AG08396 (cell line): ENCODE measurements at regions not wholly inside any gene's neighbourhood (a gene's known extent, or its start where the extent isn't known, plus 50 kb on each side); places are given as distances from the start of the nearest gene placed in this dataset.
"Not testable (repeated sequence)": the region's sequence is repeated elsewhere in the genome, so short reads cannot be mapped to it uniquely, and the experiment has no call there.

ENCODE experiments used
- DNase-seq: peaks from one replicate; pipeline ENCODE4 v3.0.0; 2012; ENCODE audit warnings: low spot score, mixed read lengths

GRCh38 chr1:217921126-217921904 is 290.2 kb downstream of the SPATA17 start:
- DNase-seq, result no peak

- DNase-seq, result no peak
Observed at GRCh38 chr1:217924924-217925323, 293.8 kb downstream of the SPATA17 start.

- no peak for DNase-seq
Observed at GRCh38 chr1:217929213-217929885, 298.2 kb downstream of the SPATA17 start.

DNA sequence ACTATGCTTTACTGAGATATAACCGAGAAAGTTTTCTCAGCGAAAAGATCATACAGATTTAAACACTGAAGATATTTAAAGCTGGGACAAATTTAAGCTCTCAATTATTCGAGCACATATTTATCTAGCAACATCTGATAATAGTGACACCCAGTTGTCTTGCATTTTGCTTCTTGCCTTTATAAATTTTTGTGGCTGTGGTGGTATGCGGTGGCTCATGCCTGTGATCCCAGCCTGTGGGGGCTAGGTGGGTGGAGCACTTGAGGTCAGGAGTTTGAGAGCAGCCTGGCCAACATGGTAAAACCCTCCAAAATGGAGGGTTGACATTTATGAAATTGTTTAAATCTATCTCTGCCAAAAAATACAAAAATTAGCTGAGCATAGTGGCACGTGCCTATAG is 312.2 kb downstream of the SPATA17 start:
- no peak for DNase-seq

DNA sequence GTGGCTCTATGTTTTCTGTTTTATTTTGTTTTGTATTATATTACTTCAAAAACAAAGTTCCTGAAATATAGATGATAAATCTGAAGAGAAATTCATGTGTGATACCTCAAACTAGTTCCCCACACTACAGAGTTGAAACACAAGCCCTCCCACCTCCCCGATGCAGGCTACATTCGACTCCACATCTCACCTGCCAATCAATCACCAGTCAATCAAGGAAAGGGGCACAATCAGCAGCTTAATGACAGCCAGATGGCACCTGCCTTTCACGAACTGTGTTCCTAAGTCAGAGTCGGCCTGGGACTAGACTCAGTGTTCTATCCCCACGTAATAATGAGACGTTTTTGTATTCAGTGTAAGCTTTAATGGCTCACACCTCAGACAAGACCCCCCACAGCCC is 313.4 kb downstream of the SPATA17 start:
- no peak for DNase-seq

DNA sequence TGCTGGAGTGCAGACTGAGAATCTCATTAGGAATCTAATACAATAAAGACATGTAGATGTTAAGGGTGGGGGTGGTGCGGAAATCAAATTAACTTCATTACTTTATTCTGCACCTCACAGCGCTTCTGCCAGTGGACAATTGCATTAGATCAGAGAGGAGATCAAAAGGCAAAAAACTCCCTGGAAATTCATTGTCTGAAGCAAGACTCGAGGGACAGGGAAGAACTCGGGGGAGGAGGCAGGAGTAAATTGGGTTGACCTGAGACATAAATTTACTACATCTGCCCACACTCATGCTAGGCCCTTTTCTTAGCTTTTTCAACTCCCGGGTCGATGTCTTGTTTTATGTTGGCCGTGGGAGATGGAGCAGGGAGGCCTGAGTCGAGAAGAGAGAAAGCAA is 315.4 kb downstream of the SPATA17 start:
- DNase-seq, result no peak

DNA sequence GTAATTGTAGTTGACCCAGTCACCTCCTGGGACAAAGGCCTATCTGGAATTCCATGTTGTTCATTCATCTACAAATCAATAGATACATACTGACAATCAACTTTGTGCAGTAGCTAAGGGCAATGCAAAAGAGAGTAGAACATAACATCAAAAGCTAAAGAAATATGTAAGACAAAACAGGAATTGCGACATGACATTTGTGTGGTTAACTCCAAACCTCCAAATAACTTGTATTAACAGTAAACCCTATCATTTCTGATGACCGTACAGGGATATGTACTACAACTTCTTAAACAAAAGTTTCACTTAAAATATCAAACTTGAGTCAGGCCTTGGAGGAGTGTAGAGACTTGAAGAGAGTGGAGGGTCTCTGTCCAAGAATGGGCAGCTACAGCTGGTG is 317.6 kb downstream of the SPATA17 start:
- DNase-seq, result no peak

DNA sequence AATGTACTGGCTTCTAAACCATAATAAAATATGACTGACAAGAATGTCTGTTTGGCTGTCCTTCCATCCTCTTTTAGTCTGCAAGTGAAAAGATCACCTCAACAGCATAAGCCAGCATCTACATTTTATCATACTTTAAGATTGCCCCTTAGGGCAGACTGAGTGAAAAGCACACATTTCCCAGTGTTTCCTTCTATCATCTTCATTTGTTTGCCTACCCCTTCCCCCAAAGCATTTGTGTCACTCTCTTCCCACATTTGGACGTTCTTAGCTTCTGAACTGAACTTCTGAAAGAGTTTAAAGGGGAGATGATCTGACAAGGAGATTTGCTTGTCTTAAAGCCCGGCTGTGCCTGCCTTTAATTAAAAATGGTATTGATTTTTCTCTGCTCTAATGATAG is 322.2 kb downstream of the SPATA17 start:
- DNase-seq, result no peak

GRCh38 chr1:217953922-217954321 is 322.8 kb downstream of the SPATA17 start:
- DNase-seq, result no peak

DNA sequence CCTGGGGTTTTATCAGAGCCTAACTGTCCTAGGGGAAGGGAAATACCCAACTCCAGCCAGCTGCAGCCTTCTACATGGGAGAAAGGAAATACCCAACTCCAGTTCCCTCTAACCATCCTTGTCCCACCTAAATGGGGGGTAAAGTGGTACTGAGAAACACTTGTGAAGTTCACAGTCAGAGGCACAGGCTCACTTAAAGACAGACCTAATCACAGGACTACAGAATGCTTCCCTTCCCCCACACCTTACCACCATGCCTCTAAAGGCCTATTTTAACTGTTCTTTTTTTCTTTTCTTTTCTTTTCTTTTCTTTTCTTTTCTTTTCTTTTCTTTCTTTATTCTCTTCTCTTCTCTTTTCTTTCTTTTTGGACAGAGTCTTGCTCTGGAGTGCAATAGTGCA is 324.6 kb downstream of the SPATA17 start:
- DNase-seq, result no peak

DNA sequence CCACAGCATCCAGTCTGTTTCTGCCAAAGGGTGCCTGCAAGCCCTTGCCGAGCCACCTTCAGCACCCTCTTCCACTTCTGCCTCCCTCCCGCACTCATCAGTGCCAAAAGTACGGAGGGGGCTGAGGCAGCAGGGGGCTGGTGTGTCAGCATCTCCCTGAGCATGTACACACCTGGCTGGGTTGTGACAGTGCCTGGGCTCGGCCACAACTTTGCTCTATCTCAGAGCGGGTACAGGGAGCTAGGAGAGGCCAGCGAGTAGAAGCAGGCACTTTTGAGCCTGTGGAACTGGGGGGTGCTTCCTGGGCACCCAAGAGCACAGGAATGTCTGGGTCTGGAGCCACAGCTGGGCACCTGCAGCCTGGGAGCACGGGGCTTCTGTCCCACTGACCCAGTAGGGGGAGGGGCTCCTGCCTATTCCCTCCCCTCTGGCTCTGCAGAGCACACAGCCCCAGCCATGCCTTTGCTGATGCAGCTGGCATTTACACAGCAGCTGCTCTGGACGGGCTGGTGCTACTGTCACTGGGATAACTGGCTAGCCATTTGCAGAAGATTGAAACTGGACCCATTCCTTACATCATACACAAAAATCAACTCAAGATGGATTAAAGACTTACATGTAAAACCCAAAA is 319.8 kb upstream of the RRP15 start:
- DNase-seq, result no peak

DNA sequence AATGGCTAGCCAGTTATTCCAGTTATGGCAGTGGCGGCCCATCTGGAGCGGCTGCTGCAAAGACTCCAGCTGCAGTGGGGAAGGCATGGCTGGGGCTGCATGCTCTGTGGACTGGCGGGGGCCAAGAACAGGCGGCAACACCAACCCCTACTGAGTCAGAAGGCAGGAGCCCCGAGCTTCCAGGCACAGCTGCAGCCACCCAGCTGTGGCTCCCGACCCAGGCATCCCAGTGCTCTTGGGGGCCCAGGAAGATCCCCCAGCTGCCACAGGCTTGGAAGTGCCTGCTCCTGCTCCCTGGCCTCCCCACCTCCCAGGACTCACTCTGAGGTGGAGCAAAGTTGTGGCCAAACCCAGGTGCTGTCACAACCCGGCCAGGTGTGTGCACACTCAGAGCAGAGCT is 317.0 kb upstream of the RRP15 start:
- no peak for DNase-seq

DNA sequence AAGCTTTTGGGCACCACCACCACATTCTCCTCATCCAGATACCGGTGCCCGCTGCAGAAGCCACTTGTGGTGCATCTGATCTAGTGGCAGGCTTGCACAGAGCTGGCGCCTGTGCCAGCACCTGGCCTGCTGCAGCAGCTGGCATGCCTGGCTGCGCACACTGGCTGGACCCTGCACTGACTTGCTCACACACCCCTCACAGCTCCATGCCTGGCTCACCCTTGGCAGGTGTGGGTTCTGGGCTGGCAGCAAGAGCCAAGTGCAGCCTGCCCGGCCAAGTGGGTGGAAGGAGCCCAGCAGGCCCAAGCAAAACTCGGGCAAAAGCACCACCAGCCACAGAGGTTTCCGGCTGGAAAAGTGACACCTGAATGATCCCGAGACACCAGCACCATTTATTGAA is 315.7 kb upstream of the RRP15 start:
- no peak for DNase-seq

DNA sequence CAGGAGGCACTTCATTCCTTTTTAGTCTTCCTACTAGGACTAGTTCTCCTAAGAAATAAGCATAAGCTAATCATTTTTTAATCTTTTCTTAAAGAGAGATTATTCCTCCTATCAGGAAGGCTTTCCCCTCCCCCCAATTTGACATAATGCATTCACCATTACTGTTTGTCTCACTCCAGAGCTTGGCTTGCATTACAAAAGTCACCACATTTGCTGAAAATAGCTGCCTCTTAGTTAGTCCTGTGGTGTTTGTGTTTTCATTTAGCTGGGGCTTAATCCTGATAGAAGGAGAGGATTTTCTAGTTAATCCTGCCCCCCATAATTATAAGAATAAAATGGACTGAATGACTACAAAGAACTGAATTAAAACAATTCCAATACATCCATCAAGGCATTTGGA is 307.1 kb upstream of the RRP15 start:
- DNase-seq, result no peak

DNA sequence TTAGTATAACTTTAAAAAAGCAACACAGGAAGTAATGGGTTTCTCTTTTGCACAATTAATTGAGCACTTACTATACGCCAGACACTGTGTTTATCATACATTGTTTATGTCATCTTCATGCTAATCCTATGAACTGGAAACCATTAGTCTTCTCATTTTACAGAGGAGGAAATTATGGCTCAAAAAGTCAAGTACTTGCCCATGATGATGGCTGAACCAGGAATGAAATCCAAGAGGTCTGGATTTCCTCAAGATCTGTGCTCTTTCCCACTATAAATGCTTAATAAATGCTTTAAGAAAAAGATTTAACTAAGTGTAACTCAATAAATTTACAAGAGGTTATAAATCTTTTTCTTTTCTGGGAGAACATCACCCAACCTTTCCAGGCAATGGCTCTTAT is 303.7 kb upstream of the RRP15 start:
- no peak for DNase-seq

- no peak for DNase-seq
Observed at GRCh38 chr1:217982331-217983050, 302.6 kb upstream of the RRP15 start.

DNA sequence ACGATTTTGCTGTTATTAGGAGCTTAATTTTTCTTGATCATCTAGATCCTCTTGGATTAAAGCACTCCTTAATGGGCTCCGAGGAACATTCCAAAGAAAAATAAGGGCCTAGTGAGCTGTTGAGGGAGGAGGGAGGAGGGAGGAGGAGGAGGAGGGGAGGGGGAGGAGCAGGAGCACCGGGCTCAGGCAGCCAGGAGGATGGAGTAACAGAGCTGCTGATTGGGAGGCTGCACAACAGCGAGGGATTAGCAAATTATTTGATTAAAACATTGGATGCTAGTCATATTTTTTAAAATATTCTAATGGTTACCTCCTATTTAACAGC is 302.1 kb upstream of the RRP15 start:
- no peak for DNase-seq

- no peak for DNase-seq
Observed at GRCh38 chr1:217985641-217986040, 299.5 kb upstream of the RRP15 start.

DNA sequence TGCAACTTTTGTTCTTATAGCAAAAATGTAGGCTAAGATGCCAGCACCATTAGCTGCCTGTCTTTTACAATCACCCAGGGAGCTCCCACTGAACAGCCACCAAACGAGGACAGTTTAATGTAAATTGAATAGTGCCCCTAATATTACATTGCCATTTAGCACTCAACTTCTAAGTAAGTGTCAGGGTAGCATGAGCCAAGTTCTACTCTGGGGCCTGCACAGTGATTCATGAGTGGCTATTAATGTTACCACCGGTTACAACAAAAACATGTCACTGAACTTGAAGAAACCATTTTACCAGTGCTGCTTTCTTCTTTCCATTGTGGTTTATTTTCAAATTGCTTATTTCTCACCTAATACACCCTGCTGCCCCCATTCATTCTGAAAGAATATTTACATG is 295.6 kb upstream of the RRP15 start:
- no peak for DNase-seq

DNA sequence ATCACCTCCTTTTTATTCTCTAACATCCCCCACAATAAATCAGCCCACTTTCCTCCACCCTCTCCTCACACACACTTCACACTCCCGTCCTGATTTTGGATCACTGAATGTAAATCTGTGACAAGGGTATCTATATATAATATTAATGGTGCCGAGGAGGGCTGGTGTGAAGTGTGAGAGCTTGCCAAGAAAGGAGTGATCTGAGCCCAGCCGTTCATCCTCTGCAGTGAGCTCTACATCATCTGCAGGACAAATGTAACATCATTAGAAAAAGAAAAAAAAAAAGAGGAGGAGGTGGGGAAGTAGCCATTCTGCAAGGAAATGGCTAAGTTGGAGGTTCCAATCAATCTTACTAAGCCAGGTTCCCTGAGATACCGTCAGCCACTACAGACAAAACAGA is 291.7 kb upstream of the RRP15 start:
- no peak for DNase-seq

DNA sequence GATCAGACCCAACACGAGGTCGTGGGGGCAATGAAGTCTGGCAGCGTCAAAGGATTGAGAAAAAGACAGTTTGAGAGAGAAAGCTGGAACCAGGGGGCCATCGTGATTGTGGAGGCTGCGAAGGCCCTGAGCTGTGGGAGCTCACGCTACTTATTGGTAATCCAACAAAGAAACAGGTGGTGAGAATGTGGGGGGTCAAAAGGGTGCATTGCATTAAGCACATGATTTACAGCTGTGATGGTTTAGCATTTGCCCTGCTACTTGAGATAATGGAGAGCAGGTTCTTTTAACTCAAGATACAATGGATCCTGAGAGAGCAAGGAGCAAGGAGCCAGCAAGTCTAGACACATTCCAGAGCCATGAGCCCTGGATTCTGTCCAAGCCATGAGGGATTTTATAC is 276.8 kb upstream of the RRP15 start:
- not testable (repeated sequence) for DNase-seq

- DNase-seq, result not testable (repeated sequence)
Observed at GRCh38 chr1:218015106-218015505, 270.0 kb upstream of the RRP15 start.

- DNase-seq, result no peak
Observed at GRCh38 chr1:218024211-218024720, 260.8 kb upstream of the RRP15 start.
